H1 (cell line): ENCODE measurements at regions not wholly inside any gene's neighbourhood (a gene's known extent, or its start where the extent isn't known, plus 50 kb on each side); places are given as distances from the start of the nearest gene placed in this dataset.

Source experiments
- ASH2L ChIP-seq: fragments of 200-600, 300-600 bp; sonication (generic); IDR thresholded peaks from one replicate; pipeline ENCODE4 v1.7.1; 2017; ENCODE audit warnings: low read length
- CREB1 ChIP-seq: IDR thresholded peaks from 2 replicates; pipeline ENCODE4 v1.6.1; 2012; ENCODE audit warnings: inconsistent platforms
- EP300 ChIP-seq, 2 experiments: IDR thresholded peaks; 1 replicate in 1 of 2; 2 replicates in 1 of 2; pipeline ENCODE4 v1.6.1; 2011 to 2012; ENCODE audit warnings: low read depth in 2 of 2, low read length in 2 of 2, mild to moderate bottlenecking in 2 of 2, borderline replicate concordance in 1 of 2, inconsistent platforms in 1 of 2, moderate library complexity in 1 of 2
- JUN ChIP-seq: IDR thresholded peaks from 2 replicates; pipeline ENCODE4 v1.6.1; 2011; ENCODE audit warnings: low read depth, mild to moderate bottlenecking, improper control_type of control experiment, low read length
- KDM5A ChIP-seq: fragments of 200-600 bp; IDR thresholded peaks from 2 replicates; pipeline ENCODE4 v1.7.1; 2012; ENCODE audit warnings: mild to moderate bottlenecking, low read length, inconsistent platforms, mixed read lengths
- NRF1 ChIP-seq: IDR thresholded peaks from 2 replicates; pipeline ENCODE4 v1.6.1; 2011; ENCODE audit warnings: mild to moderate bottlenecking, low read depth, low read length, improper control_type of control experiment
- POU5F1 ChIP-seq: IDR thresholded peaks from 2 replicates; pipeline ENCODE4 v1.6.1; 2011; ENCODE audit warnings: low read depth, mild to moderate bottlenecking, low read length, moderate library complexity
- SUZ12 ChIP-seq: fragments of 200-600 bp; sonication (generic); IDR thresholded peaks from 2 replicates; pipeline ENCODE4 v1.6.1; 2012; ENCODE audit warnings: mild to moderate bottlenecking, inconsistent platforms, low read length, moderate library complexity, mixed read lengths
- TF ChIP-seq, protein P1 (sequence below): IDR thresholded peaks from 2 replicates; pipeline ENCODE4 v1.6.1; 2012; ENCODE audit warnings: inconsistent platforms

DNA sequence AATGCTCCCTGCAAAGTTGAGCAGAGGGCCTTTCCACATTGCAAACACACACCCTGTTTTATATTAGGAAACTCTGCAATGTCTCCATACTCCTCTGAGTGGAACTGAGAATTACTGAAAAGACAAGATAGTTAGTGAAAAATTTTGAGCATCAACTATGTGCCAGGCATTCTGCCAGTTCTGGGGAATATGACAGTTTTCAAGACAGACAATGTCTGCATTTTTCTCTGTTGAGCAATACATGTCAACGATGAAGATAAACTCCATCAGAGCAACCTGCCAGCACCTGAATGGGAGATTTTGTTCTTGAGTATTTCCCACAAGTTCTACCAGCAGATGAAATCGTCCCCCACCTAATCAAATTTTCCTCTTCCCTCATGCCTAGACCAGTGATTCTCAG, 203.4 kb upstream of the BMPER start (continued):
- no peak for TF ChIP-seq EP300 (IDR thresholded peaks at IDR 0.05; ENCODE audit: borderline replicate concordance in 1 of 2, low read depth in 2 of 2, low read length in 2 of 2)
- TF ChIP-seq, protein P1, sequence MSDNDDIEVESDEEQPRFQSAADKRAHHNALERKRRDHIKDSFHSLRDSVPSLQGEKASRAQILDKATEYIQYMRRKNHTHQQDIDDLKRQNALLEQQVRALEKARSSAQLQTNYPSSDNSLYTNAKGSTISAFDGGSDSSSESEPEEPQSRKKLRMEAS = no peak
- TF ChIP-seq SUZ12 = no peak
- TF ChIP-seq POU5F1 = no peak
- TF ChIP-seq KDM5A = no peak
- no peak for TF ChIP-seq ASH2L
- TF ChIP-seq NRF1 = no peak
- no peak for TF ChIP-seq JUN
- TF ChIP-seq CREB1 = no peak
- TF ChIP-seq, all 59 proteins: peak for 0
